A549 (cell line): ENCODE measurements at regions not wholly inside any gene's neighbourhood (a gene's known extent, or its start where the extent isn't known, plus 50 kb on each side); places are given as distances from the start of the nearest gene placed in this dataset.
A peak's percentile ranks its signal among the peaks of the same experiment; 100 is the strongest.

Experiments used
- ATAC-seq, 2 experiments: fragments of 200-7000 bp in 1 of 2; fragments of >200 bp in 1 of 2; cut with Nextera tagmentation in 1 of 2; cut with Tn5 transposase in 1 of 2; 3 replicates each; pipeline versions ENCODE4 v1.8.0 to v1.9.1; 2018 to 2020; ENCODE audit warnings: mild to moderate bottlenecking in 1 of 2, moderate library complexity in 1 of 2
- CTCF ChIA-PET: fragments of 300-600 bp; sonication (Branson Sonifier 250); formaldehyde crosslinking; extraction: SDS; loops from one replicate; lab custom pipeline; 2021; ENCODE audit warnings: antibody characterized with exemption, inconsistent platforms; lab: Yijun Ruan, JAX
- POLR2A ChIA-PET: fragments of 350-600 bp; formaldehyde crosslinking; extraction: SDS; loops from one replicate; lab custom pipeline; 2021; ENCODE audit warnings: antibody characterized with exemption, inconsistent platforms; lab: Yijun Ruan, JAX
- DNase-seq, 2 experiments: peaks; one replicate each; pipeline versions ENCODE4 v3.0.0 to v3.0.0-alpha.2; 2011 to 2016; ENCODE audit warnings: low read depth in 1 of 2, low spot score in 1 of 2
- FAIRE-seq: peaks from 2 replicates; lab custom pipeline; 2011; peaks lifted over from hg19 to GRCh38; lab: Jason Lieb, UNC
- H3K27ac ChIP-seq, 2 experiments: fragments of >200 bp; sonication (Bioruptor Twin); formaldehyde crosslinking; 3 replicates each; pipeline ENCODE4 v1.5.1; 2016 to 2017
- H3K4me1 ChIP-seq: fragments of >200 bp; sonication (Bioruptor Twin); formaldehyde crosslinking; 3 replicates; pipeline ENCODE4 v1.6.1; 2016
- H3K4me2 ChIP-seq: fragments of >200 bp; sonication (Bioruptor Twin); formaldehyde crosslinking; 3 replicates; pipeline ENCODE4 v1.6.1; 2016
- H3K4me3 ChIP-seq: fragments of >200 bp; sonication (Bioruptor Twin); formaldehyde crosslinking; 3 replicates; pipeline ENCODE4 v1.5.1; 2016
- H3K9me3 ChIP-seq: fragments of >200 bp; sonication (Bioruptor Twin); formaldehyde crosslinking; 3 replicates; pipeline ENCODE4 v1.6.1; 2016
- CBX8 ChIP-seq: fragments of 200-600 bp; sonication (generic); IDR thresholded peaks from 2 replicates; pipeline ENCODE4 v1.6.1; 2016
- CEBPB ChIP-seq, 2 experiments: fragments of >200 bp in 1 of 2; sonication (Bioruptor Twin) in 1 of 2; formaldehyde crosslinking in 1 of 2; IDR thresholded peaks; 2 replicates each; pipeline ENCODE4 v1.6.1; 2012 to 2016
- CHD4 ChIP-seq: fragments of 200-600 bp; sonication (generic); IDR thresholded peaks from 2 replicates; pipeline ENCODE4 v1.6.1; 2016; ENCODE audit warnings: antibody characterized with exemption, mild to moderate bottlenecking, borderline replicate concordance
- EP300 ChIP-seq, 2 experiments: fragments of >200 bp; sonication (Bioruptor Twin); formaldehyde crosslinking; IDR thresholded peaks; 2 replicates in 1 of 2; 3 replicates in 1 of 2; pipeline ENCODE4 v1.6.1; 2016 to 2017
- HDAC2 ChIP-seq: fragments of 200-600 bp; sonication (generic); IDR thresholded peaks from 2 replicates; pipeline ENCODE4 v1.6.1; 2016
- HOXA7 ChIP-seq: fragments of 250-450 bp; sonication (Bioruptor Pico); IDR thresholded peaks from 2 replicates; pipeline ENCODE4 v1.5.0; 2020; ENCODE audit warnings: mild to moderate bottlenecking, moderate library complexity
- JUNB ChIP-seq: fragments of >200 bp; sonication (Bioruptor Twin); formaldehyde crosslinking; IDR thresholded peaks from 2 replicates; pipeline ENCODE4 v1.6.1; 2016
- KDM5A ChIP-seq: fragments of 200-600 bp; sonication (generic); IDR thresholded peaks from 2 replicates; pipeline ENCODE4 v1.6.1; 2016; ENCODE audit warnings: antibody characterized with exemption, mild to moderate bottlenecking
- MAFK ChIP-seq: fragments of 450-650 bp; IDR thresholded peaks from 2 replicates; pipeline ENCODE4 v1.6.1; 2014; ENCODE audit not compliant: partially characterized antibody
- NPAS2 ChIP-seq: fragments of 250-450 bp; sonication (Bioruptor Pico); IDR thresholded peaks from 2 replicates; pipeline ENCODE4 v1.8.0; 2022; ENCODE audit warnings: mild to moderate bottlenecking, moderate library complexity, borderline replicate concordance
- POLR2A ChIP-seq: IDR thresholded peaks from 2 replicates; pipeline ENCODE4 v1.6.1; 2012; ENCODE audit warnings: mild to moderate bottlenecking, low read length
- POLR2AphosphoS2 ChIP-seq: conservative IDR thresholded peaks from 2 replicates; pipeline ENCODE4 v1.6.1; 2012; ENCODE audit warnings: low read length, improper control_type of control experiment, inconsistent platforms
- RCOR1 ChIP-seq: fragments of 150-350 bp; IDR thresholded peaks from 2 replicates; pipeline ENCODE4 v1.6.1; 2014; ENCODE audit warnings: antibody characterized with exemption, low read length, low read depth
- RNF2 ChIP-seq: fragments of 200-600 bp; sonication (generic); IDR thresholded peaks from 2 replicates; pipeline ENCODE4 v1.6.1; 2016; ENCODE audit warnings: low read depth, mild to moderate bottlenecking, antibody characterized with exemption, moderate library complexity, borderline replicate concordance
- SREBF2 ChIP-seq: fragments of 450-650 bp; IDR thresholded peaks from 2 replicates; pipeline ENCODE4 v1.6.1; 2014; ENCODE audit warnings: mild to moderate bottlenecking, moderate library complexity
- ZC3H11A ChIP-seq: fragments of 450-650 bp; IDR thresholded peaks from 2 replicates; pipeline ENCODE4 v1.6.1; 2014; ENCODE audit warnings: antibody characterized with exemption, mild to moderate bottlenecking
- ZFP36 ChIP-seq: fragments of 450-650 bp; IDR thresholded peaks from 2 replicates; pipeline ENCODE4 v1.6.1; 2014; ENCODE audit warnings: borderline replicate concordance; ENCODE audit not compliant: partially characterized antibody
- WGBS: methylation state at CpG from one replicate; pipeline ENCODE4 v1.1.6; 2017; ENCODE audit errors: missing lambda C conversion rate; 5-methylcytosine and 5-hydroxymethylcytosine counted together
- TF ChIP-seq, protein P1 (sequence below): fragments of 250-450 bp; sonication (Bioruptor Pico); IDR thresholded peaks from 2 replicates; pipeline ENCODE4 v1.5.0; 2020; ENCODE audit warnings: low read depth, mild to moderate bottlenecking, moderate library complexity
- TF ChIP-seq, protein P2 (sequence below): IDR thresholded peaks from 2 replicates; pipeline ENCODE4 v1.6.1; 2012
- TF ChIP-seq, protein P3 (sequence below): fragments of >200 bp; sonication (Bioruptor Twin); formaldehyde crosslinking; IDR thresholded peaks from 2 replicates; pipeline ENCODE4 v1.6.1; 2016

- ChIA-PET POLR2A (no interaction called here), CTCF (no interaction called here)
- H3K4me3 ChIP-seq, result no peak overlapping the region
- no peaks in the 10 kb centered on the region for H3K4me1 ChIP-seq
- no peaks in the 10 kb centered on the region for H3K9me3 ChIP-seq
- ATAC-seq, result no peak
- 0% methylated on average over 2 of the region's 2 CpGs for WGBS
- H3K27ac ChIP-seq, result no peak overlapping the region
- no peak for DNase-seq
- TF ChIP-seq CEBPB (IDR thresholded peaks at IDR 0.05), result no peak
- TF ChIP-seq, protein P1, sequence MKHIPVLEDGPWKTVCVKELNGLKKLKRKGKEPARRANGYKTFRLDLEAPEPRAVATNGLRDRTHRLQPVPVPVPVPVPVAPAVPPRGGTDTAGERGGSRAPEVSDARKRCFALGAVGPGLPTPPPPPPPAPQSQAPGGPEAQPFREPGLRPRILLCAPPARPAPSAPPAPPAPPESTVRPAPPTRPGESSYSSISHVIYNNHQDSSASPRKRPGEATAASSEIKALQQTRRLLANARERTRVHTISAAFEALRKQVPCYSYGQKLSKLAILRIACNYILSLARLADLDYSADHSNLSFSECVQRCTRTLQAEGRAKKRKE (CRISPR knock-in tag), result no peak
- TF ChIP-seq, protein P2, sequence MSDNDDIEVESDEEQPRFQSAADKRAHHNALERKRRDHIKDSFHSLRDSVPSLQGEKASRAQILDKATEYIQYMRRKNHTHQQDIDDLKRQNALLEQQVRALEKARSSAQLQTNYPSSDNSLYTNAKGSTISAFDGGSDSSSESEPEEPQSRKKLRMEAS, result no peak
- TF ChIP-seq ZC3H11A, result no peak
- TF ChIP-seq KDM5A, result no peak
- TF ChIP-seq SREBF2, result no peak
- no peak for TF ChIP-seq RCOR1
- no peak for TF ChIP-seq CBX8
- no peak for TF ChIP-seq POLR2AphosphoS2
- TF ChIP-seq, protein P3, sequence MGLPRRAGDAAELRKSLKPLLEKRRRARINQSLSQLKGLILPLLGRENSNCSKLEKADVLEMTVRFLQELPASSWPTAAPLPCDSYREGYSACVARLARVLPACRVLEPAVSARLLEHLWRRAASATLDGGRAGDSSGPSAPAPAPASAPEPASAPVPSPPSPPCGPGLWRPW, result no peak
- no peak for FAIRE-seq
- H3K4me2 ChIP-seq, result no peak overlapping the region
These were observed 391.8 kb upstream of the CPXCR1 start for GRCh38 chrX:88355252-88355651.

DNA sequence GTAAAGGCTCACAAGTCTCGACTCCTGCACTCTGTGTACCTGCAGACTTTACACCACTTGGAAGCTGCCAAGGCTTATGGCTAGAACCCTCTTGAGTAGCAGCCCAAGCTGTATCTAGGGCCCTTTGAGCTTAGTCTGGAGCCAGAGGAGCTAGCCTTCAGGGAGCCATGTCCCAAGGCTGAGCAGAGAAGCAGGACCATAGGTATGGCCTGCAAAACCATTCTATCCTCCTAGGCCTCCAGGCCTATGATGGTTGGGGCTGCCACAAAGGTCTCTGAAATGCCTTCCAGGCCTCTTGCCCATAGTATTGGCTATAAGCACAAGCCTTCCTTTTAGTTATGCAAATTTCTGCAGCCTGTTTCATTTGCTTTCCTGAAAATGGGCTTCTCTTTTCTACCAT, 380.7 kb upstream of the CPXCR1 start:
- CTCF ChIA-PET, result no interaction called here
- no peak for DNase-seq
- Histone ChIP-seq H3K27ac (no peak overlapping the region), H3K9me3 (no peaks in the 10 kb centered on the region), H3K4me3 (no peak overlapping the region), H3K4me1 (no peaks in the 10 kb centered on the region), H3K4me2 (no peak overlapping the region)
- TF ChIP-seq HDAC2, result no peak
- peak; percentile 62 for TF ChIP-seq ZFP36
- WGBS, result 0% methylated on average over 1 of the region's 1 CpG
- ATAC-seq, result no peak
- POLR2A ChIA-PET, result no interaction called here
- no peak for FAIRE-seq

GRCh38 chrX:88378406-88378805, 368.6 kb upstream of the CPXCR1 start:
- Histone ChIP-seq H3K4me2 (no peak overlapping the region), H3K4me3 (no peak overlapping the region), H3K27ac (no peak overlapping the region), H3K9me3 (no peaks in the 10 kb centered on the region), H3K4me1 (no peaks in the 10 kb centered on the region)
- FAIRE-seq (no peak), DNase-seq (no peak), ATAC-seq (no peak)
- TF ChIP-seq CEBPB (IDR thresholded peaks at IDR 0.05) (no peak), MAFK (peak; percentile 24)
- ChIA-PET POLR2A (no interaction called here), CTCF (no interaction called here)

DNA sequence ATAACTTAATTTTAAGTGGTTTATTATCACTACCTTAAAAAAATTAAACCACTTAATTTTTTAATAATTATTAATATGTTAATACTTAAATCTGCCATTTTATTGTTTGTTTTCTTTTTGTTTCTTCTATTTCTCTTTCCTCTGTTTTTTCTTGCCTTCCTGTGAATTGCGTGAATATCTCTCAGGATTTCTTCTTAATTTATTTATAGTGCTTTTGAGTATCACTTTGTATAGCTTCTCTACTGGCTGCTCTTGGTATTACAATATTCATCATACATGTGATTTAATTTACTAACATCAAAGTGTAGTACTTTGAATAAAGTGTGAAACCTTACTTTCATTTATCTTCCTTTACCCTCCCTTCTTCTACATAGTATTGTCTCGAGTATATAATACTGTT, 349.5 kb upstream of the CPXCR1 start:
- FAIRE-seq, result no peak
- CTCF ChIA-PET, result no interaction called here

More for the DNA sequence above, 349.5 kb upstream of the CPXCR1 start:
- DNase-seq, result no peak
- Histone ChIP-seq H3K9me3 (no peaks in the 10 kb centered on the region), H3K4me3 (no peak overlapping the region), H3K27ac (no peak overlapping the region), H3K4me2 (no peak overlapping the region), H3K4me1 (no peaks in the 10 kb centered on the region)
- TF ChIP-seq HOXA7 (CRISPR knock-in tag), result no peak
- TF ChIP-seq JUNB, result no peak
- TF ChIP-seq CHD4, result no peak
- no peak for TF ChIP-seq RNF2
- TF ChIP-seq POLR2AphosphoS2, result no peak
- TF ChIP-seq, protein P3, result no peak
- no peak for TF ChIP-seq EP300 (IDR thresholded peaks at IDR 0.05)
- TF ChIP-seq POLR2A, result no peak
- TF ChIP-seq, protein P1 (CRISPR knock-in tag), result no peak
- no peak for TF ChIP-seq MAFK
- no peak for TF ChIP-seq NPAS2
- POLR2A ChIA-PET, result no interaction called here
- WGBS, result 2% methylated on average over 2 of the region's 2 CpGs
- no peak for ATAC-seq
